Tibial artery (tissue), 4 donors: ENCODE measurements at regions not wholly inside any gene's neighbourhood (a gene's known extent, or its start where the extent isn't known, plus 50 kb on each side); places are given as distances from the start of the nearest gene placed in this dataset.

Experiments
- DNase-seq, 2 donors: peaks; one replicate each; pipeline ENCODE4 v3.0.0-alpha.2; 2019
- H3K27ac ChIP-seq, 2 donors: fragments of 200-600 bp; sonication (generic) in 1 of 2; 1 replicate in 1 of 2; 2 replicates in 1 of 2; pipeline ENCODE4 v1.5.1; 2018 to 2019; ENCODE audit warnings: mild to moderate bottlenecking in 1 of 2
- H3K27me3 ChIP-seq, 2 donors: fragments of 200-600 bp; sonication (generic) in 1 of 2; one replicate each; pipeline versions ENCODE4 v1.5.1 to v1.6.0; 2016 to 2019
- H3K36me3 ChIP-seq, 3 donors: fragments of 200-600 bp; sonication (generic) in 2 of 3; one replicate each; pipeline ENCODE4 v1.5.1; 2016 to 2019; ENCODE audit warnings: mild to moderate bottlenecking in 2 of 3
- H3K4me1 ChIP-seq, 4 donors: fragments of 200-600 bp; sonication (generic) in 2 of 4; 1 replicate in 3 of 4; 2 replicates in 1 of 4; pipeline ENCODE4 v1.5.1; 2016 to 2019
- H3K4me3 ChIP-seq, 2 donors: fragments of 200-600 bp; sonication (generic) in 1 of 2; 1 replicate in 1 of 2; 2 replicates in 1 of 2; pipeline ENCODE4 v1.5.1; 2018 to 2019; ENCODE audit warnings: mild to moderate bottlenecking in 2 of 2
- H3K9me3 ChIP-seq, 3 donors: fragments of 200-600 bp; sonication (generic) in 1 of 3; one replicate each; pipeline ENCODE4 v1.5.1; 2016 to 2019
- CTCF ChIP-seq, 2 experiments: fragments of 200-600 bp in 1 of 2; fragments of 450-650 bp in 1 of 2; IDR thresholded peaks; one replicate each; pipeline ENCODE4 v1.5.1; 2017 to 2019; ENCODE audit warnings: antibody characterized with exemption in 2 of 2, mild to moderate bottlenecking in 1 of 2, moderate library complexity in 1 of 2
- intact Hi-C: fragments of 100-400 bp; cut with DNase I; formaldehyde crosslinking; loops from one replicate; pipeline ENCODE4 v1.15.0; 2023; ENCODE audit warnings: low total_unique reads

- Histone ChIP-seq H3K4me3 (no peak overlapping the region), H3K9me3 (peaks cover 0 to 2% (median 0%) of the 10 kb centered on the region in 3 donors), H3K27ac (no peak overlapping the region), H3K27me3 (no peaks in the 10 kb centered on the region), H3K36me3 (no peaks in the 10 kb centered on the region), H3K4me1 (no peaks in the 10 kb centered on the region)
- no peak for TF ChIP-seq CTCF (IDR thresholded peaks at IDR 0.05)
- intact Hi-C loops, result no loop called here
- DNase-seq, result no peak
These were observed 163.7 kb upstream of the PRPS1L1 start for GRCh38 chr7:18191341-18191740.

- H3K4me1 ChIP-seq, result no peaks in the 10 kb centered on the region
These were observed 164.4 kb upstream of the PRPS1L1 start for GRCh38 chr7:18191862-18192625.

GRCh38 chr7:18194616-18195015 lies 167.0 kb upstream of the PRPS1L1 start:
- H3K27me3 ChIP-seq, result no peaks in the 10 kb centered on the region
- no peaks in the 10 kb centered on the region for H3K9me3 ChIP-seq
- no peak overlapping the region for H3K4me3 ChIP-seq
- intact Hi-C loops, result no loop called here
- DNase-seq, result no peak
- no peak for TF ChIP-seq CTCF (IDR thresholded peaks at IDR 0.05)
- no peak overlapping the region for H3K27ac ChIP-seq
- no peaks in the 10 kb centered on the region for H3K36me3 ChIP-seq
- H3K4me1 ChIP-seq, result no peaks in the 10 kb centered on the region

More at GRCh38 chr7:18191862-18192625, 164.4 kb upstream of the PRPS1L1 start:
- Histone ChIP-seq H3K4me3 (no peak overlapping the region), H3K27me3 (no peaks in the 10 kb centered on the region), H3K9me3 (peaks cover 0 to 2% (median 0%) of the 10 kb centered on the region in 3 donors), H3K36me3 (no peaks in the 10 kb centered on the region), H3K27ac (no peak overlapping the region)
- no peak for DNase-seq
- no peak for TF ChIP-seq CTCF (IDR thresholded peaks at IDR 0.05)
- intact Hi-C loops, result no loop called here

GRCh38 chr7:18196638-18197037 lies 169.0 kb upstream of the PRPS1L1 start:
- Histone ChIP-seq H3K4me1 (peaks cover 0 to 13% (median 4%) of the 10 kb centered on the region in 4 donors), H3K27ac (no peak overlapping the region), H3K4me3 (no peak overlapping the region), H3K36me3 (no peaks in the 10 kb centered on the region), H3K9me3 (no peaks in the 10 kb centered on the region), H3K27me3 (no peaks in the 10 kb centered on the region)
- no peak for DNase-seq
- intact Hi-C loops, result no loop called here
- no peak for TF ChIP-seq CTCF (IDR thresholded peaks at IDR 0.05)

GRCh38 chr7:18198868-18199267 lies 171.2 kb upstream of the PRPS1L1 start:
- H3K4me3 ChIP-seq, result no peak overlapping the region
- H3K27ac ChIP-seq, result no peak overlapping the region
- TF ChIP-seq CTCF (IDR thresholded peaks at IDR 0.05), result no peak
- no peaks in the 10 kb centered on the region for H3K27me3 ChIP-seq
- no peak for DNase-seq
- peaks cover 0 to 13% (median 4%) of the 10 kb centered on the region in 4 donors for H3K4me1 ChIP-seq
- no peaks in the 10 kb centered on the region for H3K36me3 ChIP-seq
- no peaks in the 10 kb centered on the region for H3K9me3 ChIP-seq
- intact Hi-C loops, result no loop called here
